IMR-90 (cell line): ENCODE measurements at regions not wholly inside any gene's neighbourhood (a gene's known extent, or its start where the extent isn't known, plus 50 kb on each side); places are given as distances from the start of the nearest gene placed in this dataset.

Experiments used
- ATAC-seq: fragments of 200-7000 bp; cut with Tn5 transposase; 2 replicates; pipeline ENCODE4 v1.9.1; 2020; ENCODE audit warnings: low read depth, mild to moderate bottlenecking, moderate library complexity
- BruUV-seq: library from RNA; stranded (reverse); fragments of 400-500 nt; replicated peaks from 2 replicates; lab custom pipeline; 2021; lab: Mats Ljungman, UMichigan
- CTCF ChIA-PET: fragments of 300-600 bp; formaldehyde crosslinking; extraction: SDS; loops from one replicate; lab custom pipeline; 2021; ENCODE audit warnings: antibody characterized with exemption; lab: Yijun Ruan, JAX
- POLR2A ChIA-PET: fragments of 300-600 bp; sonication (Branson Sonifier 250); formaldehyde crosslinking; loops from one replicate; lab custom pipeline; 2022; ENCODE audit warnings: antibody characterized with exemption; ENCODE audit not compliant: unreplicated experiment; lab: Charles Lee
- DNase-seq: peaks from one replicate; pipeline ENCODE4 v3.0.0; 2013
- H2AFZ ChIP-seq: replicated peaks from 2 replicates; pipeline ENCODE3; 2013; ENCODE audit warnings: low read length, mild to moderate bottlenecking; ENCODE audit not compliant: poor library complexity
- H2AK5ac ChIP-seq: 2 replicates; pipeline ENCODE4 v1.6.1; 2013; ENCODE audit warnings: low read depth, low read length, inconsistent platforms
- H2AK9ac ChIP-seq: replicated peaks from 2 replicates; pipeline ENCODE3; 2013; ENCODE audit warnings: mild to moderate bottlenecking, low read depth, low read length, moderate library complexity; ENCODE audit not compliant: poor library complexity
- H2BK120ac ChIP-seq: 2 replicates; pipeline ENCODE4 v1.6.1; 2013; ENCODE audit warnings: low read depth, low read length, inconsistent platforms
- H2BK15ac ChIP-seq: 3 replicates; pipeline ENCODE4 v1.6.1; 2013; ENCODE audit warnings: low read depth, low read length, inconsistent platforms
- H2BK20ac ChIP-seq: 2 replicates; pipeline ENCODE4 v1.6.1; 2013; ENCODE audit warnings: low read depth, mild to moderate bottlenecking, inconsistent platforms, low read length, moderate library complexity
- H2BK5ac ChIP-seq: 2 replicates; pipeline ENCODE4 v1.6.1; 2013; ENCODE audit warnings: mild to moderate bottlenecking, low read depth, low read length, inconsistent platforms; ENCODE audit not compliant: poor library complexity, severe bottlenecking
- H3K14ac ChIP-seq: replicated peaks from 2 replicates; pipeline ENCODE4 v1.6.1; 2013; ENCODE audit warnings: low read depth, low read length, inconsistent platforms
- H3K18ac ChIP-seq: 2 replicates; pipeline ENCODE4 v1.6.1; 2013; ENCODE audit warnings: low read depth, low read length, control low read depth
- H3K23ac ChIP-seq: 2 replicates; pipeline ENCODE4 v1.6.1; 2013; ENCODE audit warnings: low read depth, low read length, inconsistent platforms
- H3K27ac ChIP-seq: 2 replicates; pipeline ENCODE4 v1.5.1; 2013; ENCODE audit warnings: mild to moderate bottlenecking, control low read depth, low read length; ENCODE audit not compliant: insufficient read depth
- H3K27me3 ChIP-seq: 2 replicates; pipeline ENCODE4 v1.6.1; 2013; ENCODE audit warnings: low read length; ENCODE audit not compliant: control insufficient read depth, insufficient read depth
- H3K36me3 ChIP-seq: 2 replicates; pipeline ENCODE4 v1.6.1; 2013; ENCODE audit warnings: low read length, mixed read lengths; ENCODE audit not compliant: control insufficient read depth, insufficient read depth
- H3K4ac ChIP-seq: 2 replicates; pipeline ENCODE4 v1.6.1; 2013; ENCODE audit warnings: low read depth, low read length, inconsistent platforms
- H3K4me1 ChIP-seq: 2 replicates; pipeline ENCODE4 v1.6.1; 2013; ENCODE audit warnings: low read length, mixed read lengths; ENCODE audit not compliant: control insufficient read depth, insufficient read depth
- H3K4me2 ChIP-seq: 2 replicates; pipeline ENCODE4 v1.6.1; 2013; ENCODE audit warnings: low read depth, mild to moderate bottlenecking, control low read depth, low read length, moderate library complexity
- H3K4me3 ChIP-seq: 2 replicates; pipeline ENCODE4 v1.5.1; 2013; ENCODE audit warnings: low read depth, mild to moderate bottlenecking, control low read depth, low read length, moderate library complexity; ENCODE audit not compliant: insufficient read depth
- H3K56ac ChIP-seq: 2 replicates; pipeline ENCODE4 v1.6.1; 2013; ENCODE audit warnings: low read length, inconsistent platforms; ENCODE audit not compliant: insufficient read depth; ENCODE audit errors: extremely low read depth
- H3K79me1 ChIP-seq, 2 experiments: 2 replicates each; pipeline ENCODE4 v1.6.1; 2013; ENCODE audit warnings: low read length in 2 of 2, inconsistent platforms in 1 of 2, low read depth in 1 of 2
- H3K9ac ChIP-seq: 2 replicates; pipeline ENCODE4 v1.6.1; 2013; ENCODE audit warnings: low read depth, low read length, control low read depth
- H3K9me1 ChIP-seq: 2 replicates; pipeline ENCODE4 v1.6.1; 2013; ENCODE audit warnings: low read length, inconsistent platforms; ENCODE audit not compliant: insufficient read depth
- H3K9me3 ChIP-seq: 2 replicates; pipeline ENCODE4 v1.6.1; 2013; ENCODE audit warnings: low read length; ENCODE audit not compliant: control insufficient read depth, insufficient read depth
- H4K20me1 ChIP-seq: 2 replicates; pipeline ENCODE4 v1.6.1; 2013; ENCODE audit warnings: low read length, inconsistent platforms; ENCODE audit not compliant: insufficient read depth
- H4K5ac ChIP-seq: 2 replicates; pipeline ENCODE4 v1.6.1; 2013; ENCODE audit warnings: mild to moderate bottlenecking, low read depth, low read length, control low read depth
- H4K8ac ChIP-seq, 2 experiments: 2 replicates each; pipeline ENCODE4 v1.6.1; 2013; ENCODE audit warnings: low read depth in 2 of 2, low read length in 2 of 2, control low read depth in 1 of 2, inconsistent platforms in 1 of 2
- H4K91ac ChIP-seq: 2 replicates; pipeline ENCODE4 v1.6.1; 2013; ENCODE audit warnings: low read depth, low read length, inconsistent platforms; ENCODE audit not compliant: insufficient read depth
- CHD1 ChIP-seq: IDR thresholded peaks from 2 replicates; pipeline ENCODE4 v1.6.1; 2012; ENCODE audit warnings: low read depth, low read length, improper control_type of control experiment
- FOS ChIP-seq: fragments of 150-350 bp; IDR thresholded peaks from 2 replicates; pipeline ENCODE4 v1.6.1; 2016; ENCODE audit warnings: low read depth, low read length
- MAZ ChIP-seq: IDR thresholded peaks from 2 replicates; pipeline ENCODE4 v1.6.1; 2012; ENCODE audit warnings: low read depth, mild to moderate bottlenecking, low read length, improper control_type of control experiment, moderate library complexity, borderline replicate concordance
- POLR2A ChIP-seq: IDR thresholded peaks from 2 replicates; pipeline ENCODE4 v1.6.1; 2012; ENCODE audit warnings: mild to moderate bottlenecking, low read depth, low read length
- RFX5 ChIP-seq: IDR thresholded peaks from 2 replicates; pipeline ENCODE4 v1.8.0; 2012; ENCODE audit warnings: low read depth, mild to moderate bottlenecking, low read length, moderate library complexity
- SMC3 ChIP-seq: fragments of 150-350 bp; IDR thresholded peaks from 2 replicates; pipeline ENCODE4 v1.6.1; 2016; ENCODE audit warnings: low read depth, mild to moderate bottlenecking, antibody characterized with exemption, low read length, moderate library complexity
- WGBS, 2 experiments: methylation state at CpG; one replicate each; pipeline versions ENCODE4 v1.1.5 to v1.1.7; 2013; ENCODE audit warnings: missing lambda C conversion rate in 2 of 2; ENCODE audit not compliant: insufficient read length in 1 of 2; ENCODE audit errors: extremely low coverage in 2 of 2; 5-methylcytosine and 5-hydroxymethylcytosine counted together
- dilution Hi-C: fragments of 300-500 bp; cut with HindIII; formaldehyde crosslinking; loops from one replicate; pipeline ENCODE4 v1.14.3; 2018; ENCODE audit warnings: low sequenced_read_pairs; ENCODE audit not compliant: unreplicated experiment
- in situ Hi-C: fragments of 300-500 bp; cut with MboI; formaldehyde crosslinking; loops from 3 replicates; pipeline ENCODE4 v1.14.3; 2019; ENCODE audit warnings: low sequenced_read_pairs, inconsistent platforms, mixed read lengths
- intact Hi-C: fragments of 100-400 bp; cut with micrococcal nuclease; formaldehyde crosslinking; loops from 2 replicates; pipeline ENCODE4 v1.10.0; 2022
- TF ChIP-seq, protein P1 (sequence below): fragments of 150-350 bp; IDR thresholded peaks from 2 replicates; pipeline ENCODE4 v1.6.1; 2016; ENCODE audit warnings: low read depth, mild to moderate bottlenecking, low read length, moderate library complexity, borderline replicate concordance

GRCh38 chr9:82552784-82553183 is 510.2 kb downstream of the RASEF start:
- Histone ChIP-seq H4K5ac (no peak overlapping the region), H3K9ac (no peak overlapping the region), H2BK5ac (no peak overlapping the region), H4K20me1 (no peaks in the 10 kb centered on the region), H3K14ac (no peak overlapping the region), H2AFZ (no peak overlapping the region), H3K36me3 (no peaks in the 10 kb centered on the region), H3K4me1 (no peaks in the 10 kb centered on the region), H2AK5ac (no peak overlapping the region), H2BK120ac (no peak overlapping the region), H2AK9ac (no peak overlapping the region), H4K8ac (no peak overlapping the region), H3K18ac (no peak overlapping the region), H3K27ac (no peak overlapping the region), H3K79me1 (no peaks in the 10 kb centered on the region), H4K91ac (no peak overlapping the region), H3K56ac (no peak overlapping the region), H3K4me3 (no peak overlapping the region), H3K27me3 (peaks cover 2% of the 10 kb centered on the region; the same call in 1 of the 2 replicates), H3K9me1 (no peaks in the 10 kb centered on the region), H3K4me2 (no peak overlapping the region), H3K4ac (no peak overlapping the region), H2BK15ac (no peak overlapping the region), H3K9me3 (no peaks in the 10 kb centered on the region), H3K23ac (no peak overlapping the region), H2BK20ac (no peak overlapping the region)
- BruUV-seq = no TSS peak
- dilution Hi-C loops (no loop called here), intact Hi-C loops (no loop called here), in situ Hi-C loops (no loop called here)
- ATAC-seq = no peak
- no CpG with 5 or more reads among the region's 2 CpGs for WGBS, 2 experiments
- ChIA-PET POLR2A (no interaction called here), CTCF (no interaction called here)
- DNase-seq = no peak
- no peak for TF ChIP-seq CHD1
- TF ChIP-seq MAZ = no peak
- TF ChIP-seq FOS = no peak
- TF ChIP-seq POLR2A = no peak
- no peak for TF ChIP-seq SMC3
- no peak for TF ChIP-seq RFX5
- TF ChIP-seq, protein P1, sequence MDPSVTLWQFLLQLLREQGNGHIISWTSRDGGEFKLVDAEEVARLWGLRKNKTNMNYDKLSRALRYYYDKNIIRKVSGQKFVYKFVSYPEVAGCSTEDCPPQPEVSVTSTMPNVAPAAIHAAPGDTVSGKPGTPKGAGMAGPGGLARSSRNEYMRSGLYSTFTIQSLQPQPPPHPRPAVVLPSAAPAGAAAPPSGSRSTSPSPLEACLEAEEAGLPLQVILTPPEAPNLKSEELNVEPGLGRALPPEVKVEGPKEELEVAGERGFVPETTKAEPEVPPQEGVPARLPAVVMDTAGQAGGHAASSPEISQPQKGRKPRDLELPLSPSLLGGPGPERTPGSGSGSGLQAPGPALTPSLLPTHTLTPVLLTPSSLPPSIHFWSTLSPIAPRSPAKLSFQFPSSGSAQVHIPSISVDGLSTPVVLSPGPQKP = no peak
